ENCODE measurements at regions not wholly inside any gene's neighbourhood (a gene's known extent, or its start where the extent isn't known, plus 50 kb on each side); places are given as distances from the start of the nearest gene placed in this dataset.

GRCh38 chr16:86982347-86982596 is 334.9 kb downstream of the C16orf95 start:
- intact Hi-C loops (cut with micrococcal nuclease; ENCODE audit: unreplicated experiment): no loop called here
- H3K9me3 ChIP-seq (ENCODE audit: low read length): no peaks in the 10 kb centered on the region
- no peaks in the 10 kb centered on the region for H3K36me3 ChIP-seq (ENCODE audit: insufficient read depth, low read length)
- H3K4me1 ChIP-seq (ENCODE audit: insufficient read depth, low read length, poor library complexity, severe bottlenecking): no peaks in the 10 kb centered on the region
- CTCF ChIA-PET (ENCODE audit: unreplicated experiment): no interaction called here
- TF ChIP-seq EZH2phosphoT487 (IDR thresholded peaks at IDR 0.05; ENCODE audit: borderline replicate concordance, low read depth, low read length): no peak
- TF ChIP-seq CTCF (conservative IDR thresholded peaks at IDR 0.05; ENCODE audit: low read length): no peak
- H3K79me2 ChIP-seq (ENCODE audit: insufficient read depth, low read depth, low read length): no peaks in the 10 kb centered on the region
- H3K4me2 ChIP-seq (ENCODE audit: low read length): no peak overlapping the region
- no TSS peak for BruUV-seq (replicated peaks)
- no peak overlapping the region for H3K27ac ChIP-seq (ENCODE audit: low read depth, low read length, poor library complexity, severe bottlenecking)
- no peaks in the 10 kb centered on the region for H4K20me1 ChIP-seq (ENCODE audit: insufficient read depth, low read length)
- DNase-seq (ENCODE audit: low spot score): no peak
- H2AFZ ChIP-seq (ENCODE audit: low read length): no peak overlapping the region
- no peak overlapping the region for H3K4me3 ChIP-seq (ENCODE audit: low read depth, low read length, poor library complexity, severe bottlenecking)
- POLR2A ChIA-PET: no interaction called here
- H3K9me2 ChIP-seq (ENCODE audit: insufficient read depth, low read length): no peaks in the 10 kb centered on the region

- Histone ChIP-seq H3K9me3 (ENCODE audit: low read length) (no peaks in the 10 kb centered on the region), H4K20me1 (ENCODE audit: insufficient read depth, low read length) (no peaks in the 10 kb centered on the region), H3K4me3 (ENCODE audit: low read depth, low read length, poor library complexity, severe bottlenecking) (no peak overlapping the region), H3K4me1 (ENCODE audit: insufficient read depth, low read length, poor library complexity, severe bottlenecking) (no peaks in the 10 kb centered on the region), H3K79me2 (ENCODE audit: insufficient read depth, low read depth, low read length) (no peaks in the 10 kb centered on the region), H3K4me2 (ENCODE audit: low read length) (no peak overlapping the region), H3K9me2 (ENCODE audit: insufficient read depth, low read length) (no peaks in the 10 kb centered on the region), H3K36me3 (ENCODE audit: insufficient read depth, low read length) (no peaks in the 10 kb centered on the region), H3K27ac (ENCODE audit: low read depth, low read length, poor library complexity, severe bottlenecking) (no peak overlapping the region), H2AFZ (ENCODE audit: low read length) (no peak overlapping the region)
- DNase-seq (ENCODE audit: low spot score): no peak
- TF ChIP-seq CTCF (conservative IDR thresholded peaks at IDR 0.05; ENCODE audit: low read length) (no peak), EZH2phosphoT487 (IDR thresholded peaks at IDR 0.05; ENCODE audit: borderline replicate concordance, low read depth, low read length) (no peak)
- ChIA-PET POLR2A (no interaction called here), CTCF (ENCODE audit: unreplicated experiment) (no interaction called here)
- intact Hi-C loops (cut with micrococcal nuclease; ENCODE audit: unreplicated experiment): no loop called here
- no TSS peak for BruUV-seq (replicated peaks)
These were observed 334.3 kb downstream of the C16orf95 start for GRCh38 chr16:86982912-86983311.

GRCh38 chr16:86983621-86984020 is 333.6 kb downstream of the C16orf95 start:
- TF ChIP-seq EZH2phosphoT487 (IDR thresholded peaks at IDR 0.05; ENCODE audit: borderline replicate concordance, low read depth, low read length) (no peak), CTCF (conservative IDR thresholded peaks at IDR 0.05; ENCODE audit: low read length) (no peak)
- no peak overlapping the region for H3K4me2 ChIP-seq (ENCODE audit: low read length)
- H3K27ac ChIP-seq (ENCODE audit: low read depth, low read length, poor library complexity, severe bottlenecking): no peak overlapping the region
- H3K9me2 ChIP-seq (ENCODE audit: insufficient read depth, low read length): no peaks in the 10 kb centered on the region
- no peaks in the 10 kb centered on the region for H3K79me2 ChIP-seq (ENCODE audit: insufficient read depth, low read depth, low read length)
- no TSS peak for BruUV-seq (replicated peaks)
- no peak overlapping the region for H2AFZ ChIP-seq (ENCODE audit: low read length)
- H3K4me1 ChIP-seq (ENCODE audit: insufficient read depth, low read length, poor library complexity, severe bottlenecking): no peaks in the 10 kb centered on the region
- no peaks in the 10 kb centered on the region for H3K36me3 ChIP-seq (ENCODE audit: insufficient read depth, low read length)
- H3K4me3 ChIP-seq (ENCODE audit: low read depth, low read length, poor library complexity, severe bottlenecking): no peak overlapping the region
- H3K9me3 ChIP-seq (ENCODE audit: low read length): no peaks in the 10 kb centered on the region
- CTCF ChIA-PET (ENCODE audit: unreplicated experiment): no interaction called here
- intact Hi-C loops (cut with micrococcal nuclease; ENCODE audit: unreplicated experiment): no loop called here
- POLR2A ChIA-PET: no interaction called here
- no peaks in the 10 kb centered on the region for H4K20me1 ChIP-seq (ENCODE audit: insufficient read depth, low read length)
- no peak for DNase-seq (ENCODE audit: low spot score)

All from OCI-LY7 (cell line).